HAP-1 (cell line): ENCODE measurements at regions not wholly inside any gene's neighbourhood (a gene's known extent, or its start where the extent isn't known, plus 50 kb on each side); places are given as distances from the start of the nearest gene placed in this dataset.

Experiments
- DNase-seq, 2 experiments: peaks; one replicate each; pipeline ENCODE4 v3.0.0-alpha.2; 2016 to 2020; ENCODE audit warnings: low spot score in 2 of 2
- H3K27me3 ChIP-seq: fragments of 250-450 bp; sonication (Bioruptor Pico); 2 replicates; pipeline ENCODE4 v1.5.1; 2020; ENCODE audit warnings: low read depth, mild to moderate bottlenecking, moderate library complexity
- H3K36me3 ChIP-seq: fragments of 250-450 bp; sonication (Bioruptor Pico); replicated peaks from 2 replicates; pipeline ENCODE4 v1.5.1; 2020; ENCODE audit warnings: mild to moderate bottlenecking
- H3K4me1 ChIP-seq: fragments of 250-450 bp; sonication (Bioruptor Pico); 2 replicates; pipeline ENCODE4 v1.5.1; 2020; ENCODE audit warnings: mild to moderate bottlenecking
- H3K4me3 ChIP-seq: fragments of 250-450 bp; sonication (Bioruptor Pico); 2 replicates; pipeline ENCODE4 v1.5.1; 2020; ENCODE audit warnings: mild to moderate bottlenecking, moderate library complexity
- H3K9me3 ChIP-seq: fragments of 250-450 bp; sonication (Bioruptor Pico); 2 replicates; pipeline ENCODE4 v1.5.1; 2020; ENCODE audit warnings: mild to moderate bottlenecking, moderate library complexity
- in situ Hi-C: fragments of 300-500 bp; cut with MboI; formaldehyde crosslinking; loops from 3 replicates; pipeline ENCODE4 v1.14.3; 2020; ENCODE audit warnings: low sequenced_read_pairs, inconsistent platforms, mixed read lengths

DNA sequence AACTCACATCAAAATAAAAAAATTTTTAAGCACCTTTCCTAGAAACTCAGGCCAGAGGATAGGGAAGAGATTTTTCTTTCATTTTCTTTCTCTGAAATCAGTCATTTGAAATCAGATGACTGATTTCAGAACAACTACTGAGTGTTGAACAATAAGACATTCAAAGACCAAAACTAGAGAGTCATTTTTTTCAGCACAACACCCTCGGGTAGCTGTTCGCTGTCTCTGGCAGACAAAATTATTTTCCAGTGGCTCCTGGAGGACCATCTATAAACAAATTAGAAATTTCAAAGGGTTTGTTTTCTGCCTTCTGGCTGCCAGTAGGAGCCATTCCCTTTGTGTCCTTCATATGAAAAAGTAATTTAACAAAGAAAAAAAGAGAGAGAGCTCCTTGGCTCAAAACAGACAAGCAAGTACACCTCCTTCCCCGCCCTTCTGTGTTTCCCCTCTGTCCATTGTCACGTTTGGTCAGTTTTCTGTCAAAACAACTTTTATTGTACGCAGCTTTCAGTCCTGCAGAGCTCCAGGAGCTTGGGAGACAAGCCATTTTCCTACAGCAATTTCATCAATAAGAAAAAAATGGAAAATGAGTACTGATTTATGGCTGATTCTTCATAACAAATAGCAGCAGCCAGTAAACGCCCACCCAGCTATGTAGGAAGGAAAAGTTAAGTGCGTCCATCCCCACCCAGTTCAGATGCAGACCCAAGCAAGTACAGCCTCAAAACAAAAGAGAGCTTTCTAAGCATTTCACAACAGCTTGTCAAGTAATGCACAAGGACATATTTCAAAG is 405.2 kb downstream of the ZNF608 start:
- H3K9me3 ChIP-seq: no peaks in the 10 kb centered on the region
- no peaks in the 10 kb centered on the region; the same call in 1 of the 2 replicates for H3K4me1 ChIP-seq
- no peaks in the 10 kb centered on the region for H3K27me3 ChIP-seq
- H3K4me3 ChIP-seq: no peak overlapping the region
- no peak for DNase-seq
- no peaks in the 10 kb centered on the region for H3K36me3 ChIP-seq
- in situ Hi-C loops: no loop called here

DNA sequence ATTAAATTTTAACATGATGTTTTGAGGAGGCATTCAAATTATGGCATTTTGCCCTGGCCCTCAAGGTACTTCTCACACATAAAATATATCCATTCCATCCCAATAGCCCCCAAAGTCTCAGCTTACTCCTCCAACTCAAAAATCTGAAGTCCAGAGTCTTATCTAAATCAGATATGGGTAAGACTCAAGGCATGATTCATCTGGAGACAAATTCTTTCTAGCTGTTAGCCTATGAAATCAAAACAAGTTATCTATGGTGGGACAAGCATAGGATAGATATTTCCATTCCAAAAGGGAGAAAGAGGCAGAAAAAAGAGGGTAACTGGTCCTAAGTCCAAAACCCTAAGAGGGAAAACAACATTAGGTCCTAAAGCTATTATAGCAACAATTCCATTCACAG is 408.4 kb downstream of the ZNF608 start:
- no peak for DNase-seq
- H3K36me3 ChIP-seq: no peaks in the 10 kb centered on the region
- no peaks in the 10 kb centered on the region for H3K9me3 ChIP-seq
- no peaks in the 10 kb centered on the region; the same call in 1 of the 2 replicates for H3K4me1 ChIP-seq
- in situ Hi-C loops: no loop called here
- no peak overlapping the region for H3K4me3 ChIP-seq
- no peaks in the 10 kb centered on the region for H3K27me3 ChIP-seq

DNA sequence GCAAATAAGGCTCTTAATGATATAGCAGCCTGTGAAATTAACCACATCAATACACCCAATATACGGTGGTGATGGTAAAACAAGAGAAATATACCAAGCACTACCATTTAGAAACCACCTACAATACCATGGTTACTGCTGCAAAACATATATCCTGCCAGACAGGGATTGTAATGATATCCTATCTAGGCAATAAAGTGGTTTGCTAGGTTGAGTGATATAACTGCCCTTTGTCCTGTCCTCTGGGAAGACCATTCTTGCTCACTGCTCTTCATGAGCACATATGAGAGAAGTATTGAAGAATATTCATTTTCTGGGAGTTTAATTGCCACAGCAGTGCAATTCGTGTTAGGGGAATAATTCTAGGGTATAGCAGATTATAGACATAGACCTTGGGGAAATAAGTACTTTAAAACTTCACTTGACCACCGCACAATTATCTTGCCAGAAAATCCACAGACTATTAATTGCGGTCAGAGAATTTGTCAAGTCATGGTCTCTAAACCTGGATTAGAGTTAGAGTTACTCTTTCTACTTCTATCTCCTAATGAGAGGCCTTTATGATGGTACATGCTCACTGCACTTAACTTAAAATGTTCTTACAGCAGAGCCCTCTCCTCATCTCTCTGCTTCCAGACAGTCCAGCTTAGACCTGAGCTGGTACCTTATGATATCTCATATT is 413.0 kb downstream of the ZNF608 start:
- DNase-seq: no peak
- no peaks in the 10 kb centered on the region for H3K9me3 ChIP-seq
- H3K36me3 ChIP-seq: no peaks in the 10 kb centered on the region
- no peaks in the 10 kb centered on the region for H3K27me3 ChIP-seq
- H3K4me3 ChIP-seq: no peak overlapping the region
- no peaks in the 10 kb centered on the region for H3K4me1 ChIP-seq
- in situ Hi-C loops: no loop called here

DNA sequence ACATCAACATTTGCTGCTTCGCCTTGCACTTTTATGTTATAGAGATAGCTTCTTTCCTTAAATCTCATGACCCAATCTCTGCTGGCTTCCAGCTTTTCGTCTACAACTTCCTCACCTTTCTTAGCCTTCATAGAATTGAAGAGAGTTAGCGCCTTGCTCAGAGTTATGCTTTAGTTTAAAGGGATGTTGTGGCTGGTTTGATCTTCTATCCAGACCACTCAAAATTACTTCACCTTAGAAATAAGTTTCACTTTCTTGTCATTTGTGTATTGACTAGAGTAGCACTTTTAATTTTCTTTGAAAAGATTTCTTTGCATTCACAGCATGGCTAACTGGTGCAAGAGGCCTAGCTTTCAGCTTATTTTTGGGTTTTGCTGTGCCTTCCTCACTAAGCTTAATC is 414.2 kb downstream of the ZNF608 start:
- Histone ChIP-seq H3K4me1 (no peaks in the 10 kb centered on the region), H3K27me3 (no peaks in the 10 kb centered on the region), H3K4me3 (no peak overlapping the region), H3K36me3 (no peaks in the 10 kb centered on the region), H3K9me3 (no peaks in the 10 kb centered on the region)
- in situ Hi-C loops: no loop called here
- no peak for DNase-seq

DNA sequence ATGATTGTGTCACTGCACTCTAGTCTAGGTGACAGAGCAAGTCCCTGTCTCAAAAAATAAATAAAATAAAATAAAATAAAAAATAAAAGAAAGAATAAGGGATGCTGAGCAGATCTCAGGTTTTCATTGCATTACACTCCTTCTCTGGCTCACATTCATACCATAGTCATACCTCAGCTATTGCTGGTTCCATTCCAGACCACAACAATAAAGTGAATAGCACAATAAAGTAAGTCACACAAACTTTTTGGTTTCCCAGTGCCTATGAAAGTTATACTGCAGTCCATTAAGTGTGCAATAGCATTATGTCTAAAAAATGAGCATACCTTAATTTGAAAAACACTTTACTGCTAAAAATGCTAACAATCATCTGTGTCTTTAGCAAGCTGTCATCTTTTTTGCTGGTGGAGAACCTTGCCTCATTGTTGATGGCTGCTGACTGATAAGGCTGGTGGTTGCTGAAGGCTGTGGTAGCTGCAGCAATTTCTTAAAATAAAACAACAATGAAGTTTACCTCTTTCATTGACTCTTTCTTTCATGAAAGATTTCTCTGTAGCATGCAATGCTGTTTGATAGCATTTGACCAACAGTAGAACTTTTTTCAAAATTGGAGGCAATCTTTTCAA is 415.7 kb downstream of the ZNF608 start:
- Histone ChIP-seq H3K36me3 (no peaks in the 10 kb centered on the region), H3K27me3 (no peaks in the 10 kb centered on the region), H3K4me1 (no peaks in the 10 kb centered on the region), H3K9me3 (no peaks in the 10 kb centered on the region), H3K4me3 (no peak overlapping the region)
- in situ Hi-C loops: no loop called here
- DNase-seq: no peak

DNA sequence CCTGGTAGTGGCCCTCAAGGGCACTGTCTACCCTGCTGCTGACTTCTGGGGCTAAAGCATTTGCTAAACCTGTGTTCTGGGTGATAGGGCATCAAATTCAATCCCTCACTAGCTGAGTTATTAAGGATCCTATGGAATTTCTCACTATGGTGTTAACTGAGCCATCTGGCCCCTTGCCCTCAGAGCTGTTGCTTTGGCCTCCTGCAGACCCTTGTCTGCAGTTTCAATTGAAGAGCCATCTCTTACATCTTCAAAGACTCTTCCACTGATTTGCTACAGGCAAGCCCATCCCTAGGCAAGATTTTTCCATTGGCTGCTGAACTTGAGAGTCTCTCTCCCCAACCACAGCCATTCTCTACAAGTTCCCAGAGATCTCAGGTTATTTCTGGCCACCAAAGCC is 418.2 kb downstream of the ZNF608 start:
- Histone ChIP-seq H3K36me3 (no peaks in the 10 kb centered on the region), H3K27me3 (no peaks in the 10 kb centered on the region), H3K4me1 (no peaks in the 10 kb centered on the region), H3K9me3 (no peaks in the 10 kb centered on the region), H3K4me3 (no peak overlapping the region)
- DNase-seq: no peak
- in situ Hi-C loops: no loop called here

DNA sequence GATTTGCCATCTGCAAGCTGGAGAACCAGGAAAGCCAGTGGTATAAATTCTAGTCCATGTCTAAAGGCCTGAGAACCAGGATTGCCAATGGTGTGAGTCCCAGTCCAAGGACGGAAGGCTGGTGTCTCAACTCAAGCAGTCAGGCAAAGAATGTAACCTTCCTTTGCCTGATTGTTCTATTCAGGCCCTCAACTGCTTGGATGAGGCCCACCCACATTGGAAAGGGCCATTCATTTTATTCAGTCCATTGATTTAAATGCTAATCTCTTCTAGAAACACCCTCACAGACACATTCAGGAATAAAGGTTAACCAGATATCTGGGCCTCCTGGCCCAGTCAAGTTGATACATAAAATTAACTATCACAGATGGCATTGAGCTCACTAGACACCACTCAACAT is 427.8 kb downstream of the ZNF608 start:
- in situ Hi-C loops: no loop called here
- DNase-seq: no peak
- no peaks in the 10 kb centered on the region for H3K9me3 ChIP-seq
- no peaks in the 10 kb centered on the region for H3K4me1 ChIP-seq
- H3K27me3 ChIP-seq: no peaks in the 10 kb centered on the region
- H3K36me3 ChIP-seq: no peaks in the 10 kb centered on the region
- no peak overlapping the region for H3K4me3 ChIP-seq

DNA sequence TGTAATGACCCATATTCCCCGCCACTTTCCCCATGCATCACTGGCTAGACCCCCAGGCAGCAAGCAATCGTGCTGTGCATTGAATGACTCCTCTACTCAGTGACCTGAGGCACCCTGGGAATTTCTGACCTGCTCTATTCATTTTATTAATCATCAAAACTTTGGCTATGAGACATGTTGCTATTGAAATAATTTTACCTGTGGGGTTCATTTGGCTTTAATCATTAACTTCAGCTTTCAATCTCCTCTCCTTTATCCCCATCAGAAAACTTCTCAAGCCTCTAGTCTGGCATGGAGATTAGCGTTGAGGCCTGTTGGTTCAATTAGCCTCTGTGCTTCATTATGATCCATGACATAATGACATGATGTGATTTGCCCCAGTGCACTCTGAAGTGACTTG is 429.0 kb downstream of the ZNF608 start:
- no peak for DNase-seq
- in situ Hi-C loops: no loop called here
- no peaks in the 10 kb centered on the region for H3K27me3 ChIP-seq
- H3K36me3 ChIP-seq: no peaks in the 10 kb centered on the region
- H3K9me3 ChIP-seq: no peaks in the 10 kb centered on the region
- H3K4me3 ChIP-seq: no peak overlapping the region
- H3K4me1 ChIP-seq: no peaks in the 10 kb centered on the region

DNA sequence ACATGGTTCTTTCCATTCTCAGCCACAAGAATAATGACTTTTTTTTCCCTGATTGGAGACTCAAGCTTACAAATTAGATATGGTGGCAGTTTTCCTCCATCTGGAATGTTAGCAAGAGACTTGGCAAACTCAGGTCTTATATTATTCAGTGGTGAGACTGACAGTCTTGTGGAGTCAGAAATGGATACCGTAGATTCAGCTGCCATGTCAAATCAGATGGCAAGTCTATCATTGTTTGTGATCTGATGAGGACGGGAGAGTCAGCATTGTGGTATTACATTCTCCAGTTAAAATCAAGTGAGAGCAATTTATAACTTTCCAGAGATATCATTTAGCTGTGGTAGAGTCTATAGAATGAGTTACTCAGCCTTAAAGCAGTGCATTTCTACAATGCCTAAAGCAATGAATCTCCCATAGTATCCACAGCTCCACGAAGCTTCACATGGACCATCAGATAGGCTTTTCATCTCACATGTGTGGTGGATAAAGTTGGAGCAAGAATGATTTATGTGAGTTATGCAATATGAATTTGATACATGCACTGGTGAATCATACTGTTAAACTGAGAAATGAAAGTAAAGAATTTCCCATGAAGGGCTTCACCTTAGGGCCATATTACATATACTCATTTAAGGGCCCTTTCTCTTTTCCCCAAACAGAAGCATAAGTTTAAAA is 430.6 kb downstream of the ZNF608 start:
- in situ Hi-C loops: no loop called here
- H3K9me3 ChIP-seq: no peaks in the 10 kb centered on the region
- H3K4me3 ChIP-seq: no peak overlapping the region
- no peak for DNase-seq
- H3K36me3 ChIP-seq: no peaks in the 10 kb centered on the region
- H3K27me3 ChIP-seq: no peaks in the 10 kb centered on the region
- no peaks in the 10 kb centered on the region; the same call in 1 of the 2 replicates for H3K4me1 ChIP-seq

DNA sequence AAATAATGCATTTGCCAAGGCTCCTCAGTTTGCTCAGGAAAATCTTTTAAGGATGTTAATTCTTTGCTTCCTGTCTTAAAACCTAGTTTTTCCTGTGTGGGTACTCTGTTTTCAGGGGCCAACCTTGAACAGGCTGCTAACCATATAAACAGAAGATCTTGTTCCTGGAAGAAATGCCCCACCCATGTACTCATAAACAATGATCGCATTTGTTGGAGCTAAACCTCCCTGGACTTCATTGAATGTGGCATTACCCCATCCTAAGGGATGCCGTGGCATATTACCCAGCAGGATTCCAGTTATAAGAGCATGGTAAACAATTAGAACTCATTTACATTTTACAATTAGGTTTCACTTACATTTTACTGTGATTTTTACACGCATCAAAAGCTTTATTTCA is 436.0 kb downstream of the ZNF608 start:
- Histone ChIP-seq H3K9me3 (no peaks in the 10 kb centered on the region), H3K27me3 (no peaks in the 10 kb centered on the region), H3K4me1 (peaks cover 13% of the 10 kb centered on the region; the same call in 1 of the 2 replicates), H3K4me3 (no peak overlapping the region), H3K36me3 (no peaks in the 10 kb centered on the region)
- in situ Hi-C loops: no loop called here
- peak; percentile 10 to 40 for DNase-seq

DNA sequence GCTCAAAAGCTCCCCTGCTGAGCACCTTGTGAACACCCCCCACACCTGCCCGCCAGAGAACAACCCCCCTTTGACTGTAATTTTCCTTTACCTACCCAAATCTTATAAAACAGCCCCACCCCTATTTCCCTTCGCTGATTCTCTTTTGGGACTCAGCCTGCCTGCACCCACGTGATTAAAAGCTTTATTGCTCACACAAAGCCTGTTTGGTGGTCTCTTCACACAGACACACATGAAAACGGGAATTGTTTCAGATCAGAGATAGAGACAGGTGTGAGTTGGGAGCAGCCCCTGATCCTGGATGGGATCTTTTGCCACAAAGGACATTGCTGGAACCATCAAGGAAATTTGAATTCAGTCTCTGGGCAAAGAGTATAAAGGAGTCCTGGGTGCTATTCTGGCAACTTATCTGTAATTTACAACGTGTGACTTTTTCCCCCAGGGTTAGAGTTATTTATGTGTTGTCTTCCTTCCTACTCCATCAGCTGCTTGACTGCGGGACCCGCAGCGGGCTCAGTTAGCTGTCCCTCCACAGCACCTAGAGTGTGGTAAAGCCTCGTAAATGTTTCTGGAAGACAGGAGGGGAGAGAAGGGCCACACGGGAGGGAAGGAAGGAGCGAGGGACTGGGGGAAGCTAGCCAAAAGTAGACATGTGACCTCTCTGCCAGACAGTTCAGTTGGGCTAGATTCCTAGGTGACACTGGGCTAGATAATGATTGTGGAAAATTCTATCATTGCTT is 437.0 kb downstream of the ZNF608 start:
- DNase-seq: peak; percentile 27 to 49
- Histone ChIP-seq H3K36me3 (no peaks in the 10 kb centered on the region), H3K4me1 (peaks cover 13% of the 10 kb centered on the region; the same call in 1 of the 2 replicates), H3K4me3 (no peak overlapping the region), H3K9me3 (no peaks in the 10 kb centered on the region), H3K27me3 (no peaks in the 10 kb centered on the region)
- in situ Hi-C loops: no loop called here

DNA sequence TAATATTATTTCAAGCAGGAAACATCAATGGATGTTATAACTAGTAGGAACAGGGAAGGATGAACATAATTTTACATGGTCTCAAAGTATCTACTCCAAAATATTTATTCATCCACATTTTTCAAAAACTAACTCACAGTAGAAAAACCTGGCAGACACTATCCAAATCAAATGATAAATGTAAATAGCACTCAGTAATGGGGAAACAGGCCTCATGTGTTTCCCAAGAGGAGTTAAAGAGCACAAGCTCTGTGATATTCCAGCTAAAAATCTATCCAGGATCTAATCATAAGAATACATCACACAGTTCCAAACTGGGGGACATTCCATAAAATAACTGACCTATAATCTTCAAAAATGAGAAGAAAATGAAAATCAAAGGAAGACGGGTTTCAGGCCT is 443.1 kb downstream of the ZNF608 start:
- DNase-seq: no peak
- H3K4me3 ChIP-seq: no peak overlapping the region
- no peaks in the 10 kb centered on the region for H3K4me1 ChIP-seq
- in situ Hi-C loops: no loop called here
- H3K27me3 ChIP-seq: no peaks in the 10 kb centered on the region
- H3K36me3 ChIP-seq: no peaks in the 10 kb centered on the region; the same call in 1 of the 2 replicates
- no peaks in the 10 kb centered on the region for H3K9me3 ChIP-seq

DNA sequence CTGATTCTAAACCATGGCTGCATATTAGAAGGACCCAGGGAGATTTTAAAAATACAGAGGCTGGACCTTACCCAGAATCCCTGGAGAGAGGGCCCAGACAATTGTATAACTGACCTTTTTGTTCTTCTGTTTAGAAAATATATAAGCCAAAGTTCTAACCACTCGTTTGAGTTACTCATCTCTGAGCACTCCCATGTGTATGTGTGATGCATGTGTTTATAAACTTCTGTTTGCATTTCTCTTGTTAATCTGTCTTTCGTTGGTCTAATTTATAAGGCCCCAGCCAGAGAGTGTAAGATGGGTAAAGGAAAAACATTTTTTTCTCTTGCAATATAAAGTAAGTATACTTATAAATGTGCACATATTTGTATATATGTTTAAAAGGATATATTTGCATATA is 443.9 kb downstream of the ZNF608 start:
- Histone ChIP-seq H3K27me3 (no peaks in the 10 kb centered on the region), H3K9me3 (no peaks in the 10 kb centered on the region), H3K36me3 (no peaks in the 10 kb centered on the region; the same call in 1 of the 2 replicates), H3K4me3 (no peak overlapping the region), H3K4me1 (no peaks in the 10 kb centered on the region)
- DNase-seq: no peak
- in situ Hi-C loops: no loop called here
